Mammary epithelial cell (primary cell): ENCODE measurements at regions not wholly inside any gene's neighbourhood (a gene's known extent, or its start where the extent isn't known, plus 50 kb on each side); places are given as distances from the start of the nearest gene placed in this dataset.

Source experiments
- EZH2 ChIP-seq: IDR thresholded peaks from 2 replicates; pipeline ENCODE4 v1.6.1; 2012; ENCODE audit warnings: low read length, inconsistent platforms, borderline replicate concordance
- TF ChIP-seq, protein P1 (sequence below), 2 donors: IDR thresholded peaks in 1 of 2; conservative IDR thresholded peaks in 1 of 2; 2 replicates each; pipeline ENCODE4 v1.5.1; 2011 to 2012; ENCODE audit warnings: inconsistent platforms in 2 of 2, low read length in 2 of 2, mild to moderate bottlenecking in 2 of 2, control low read depth in 1 of 2, low read depth in 1 of 2; ENCODE audit not compliant: insufficient read depth in 1 of 2; ENCODE audit errors: extremely low read depth in 1 of 2

DNA sequence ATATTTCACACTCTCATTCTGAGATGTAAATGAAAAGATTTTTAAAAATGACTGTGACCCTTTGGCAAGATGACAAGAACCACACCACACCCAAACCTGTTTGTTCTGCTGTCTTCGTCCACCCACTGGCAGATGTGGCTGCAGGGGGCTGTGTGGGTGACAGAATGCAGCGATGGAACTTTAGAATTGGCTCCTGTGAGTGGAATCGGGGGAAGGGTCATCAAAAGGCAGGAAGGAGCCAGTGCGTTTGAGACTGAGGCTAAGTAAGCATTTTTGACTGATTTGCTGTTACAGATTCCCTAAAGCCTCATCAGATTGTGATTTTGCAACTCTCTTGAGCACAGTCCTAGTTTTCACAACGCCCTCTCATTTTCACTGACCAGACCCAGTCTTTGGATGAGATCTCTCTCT is 111.2 kb upstream of the ADGRL2 start:
- TF ChIP-seq, protein P1, sequence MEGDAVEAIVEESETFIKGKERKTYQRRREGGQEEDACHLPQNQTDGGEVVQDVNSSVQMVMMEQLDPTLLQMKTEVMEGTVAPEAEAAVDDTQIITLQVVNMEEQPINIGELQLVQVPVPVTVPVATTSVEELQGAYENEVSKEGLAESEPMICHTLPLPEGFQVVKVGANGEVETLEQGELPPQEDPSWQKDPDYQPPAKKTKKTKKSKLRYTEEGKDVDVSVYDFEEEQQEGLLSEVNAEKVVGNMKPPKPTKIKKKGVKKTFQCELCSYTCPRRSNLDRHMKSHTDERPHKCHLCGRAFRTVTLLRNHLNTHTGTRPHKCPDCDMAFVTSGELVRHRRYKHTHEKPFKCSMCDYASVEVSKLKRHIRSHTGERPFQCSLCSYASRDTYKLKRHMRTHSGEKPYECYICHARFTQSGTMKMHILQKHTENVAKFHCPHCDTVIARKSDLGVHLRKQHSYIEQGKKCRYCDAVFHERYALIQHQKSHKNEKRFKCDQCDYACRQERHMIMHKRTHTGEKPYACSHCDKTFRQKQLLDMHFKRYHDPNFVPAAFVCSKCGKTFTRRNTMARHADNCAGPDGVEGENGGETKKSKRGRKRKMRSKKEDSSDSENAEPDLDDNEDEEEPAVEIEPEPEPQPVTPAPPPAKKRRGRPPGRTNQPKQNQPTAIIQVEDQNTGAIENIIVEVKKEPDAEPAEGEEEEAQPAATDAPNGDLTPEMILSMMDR (conservative IDR thresholded peaks at IDR 0.05 in 1 of 2, IDR thresholded peaks at IDR 0.05 in 1 of 2; ENCODE audit: extremely low read depth in 1 of 2, insufficient read depth in 1 of 2, low read depth in 1 of 2, low read length in 2 of 2) = no peak
- no peak for TF ChIP-seq EZH2
